Embryonic facial prominence (tissue), 1 donor: ENCODE measurements at regions not wholly inside any gene's neighbourhood (a gene's known extent, or its start where the extent isn't known, plus 50 kb on each side); places are given as distances from the start of the nearest gene placed in this dataset.

Experiments
- DNase-seq: peaks from one replicate; pipeline ENCODE4 v3.0.0-alpha.2; 2016; ENCODE audit errors: extremely low spot score

DNA sequence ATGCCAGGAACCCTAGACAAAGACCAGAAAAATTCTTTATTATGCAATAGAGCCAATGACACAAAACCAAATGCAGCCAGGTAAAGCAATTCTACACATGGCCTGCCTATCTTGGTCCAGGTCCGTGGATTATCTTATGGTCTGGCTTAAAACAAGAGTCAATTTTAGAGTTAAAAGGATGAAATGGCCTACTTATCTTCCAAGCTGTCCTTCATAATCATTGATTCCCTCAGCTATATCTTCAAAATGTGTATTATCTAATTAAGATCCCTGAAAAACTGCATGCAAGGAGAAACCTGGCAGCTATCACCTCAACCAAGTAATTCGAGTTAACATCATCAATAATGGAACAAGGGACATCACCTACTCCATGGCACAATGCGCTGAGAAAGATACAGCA lies 479.4 kb upstream of the NRP1 start:
- DNase-seq: no peak

DNA sequence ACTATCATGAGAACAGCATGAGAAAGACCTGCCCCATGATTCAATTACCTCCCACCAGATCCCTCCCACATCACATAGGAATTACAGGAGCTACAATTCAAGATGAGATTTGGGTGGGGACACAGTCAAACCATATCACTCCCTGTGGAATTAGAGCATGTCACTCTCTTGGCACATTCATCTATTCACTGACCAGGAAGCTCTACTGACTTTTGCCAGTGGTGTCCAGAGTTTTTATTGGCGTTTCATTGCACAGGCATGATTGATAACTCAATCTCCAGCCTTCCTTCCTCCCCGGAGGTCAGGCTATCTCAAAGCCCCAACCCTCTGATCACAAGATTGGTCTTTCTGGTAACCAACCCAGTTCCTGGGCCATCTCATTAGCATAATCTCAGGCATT lies 478.9 kb upstream of the NRP1 start:
- no peak for DNase-seq

DNA sequence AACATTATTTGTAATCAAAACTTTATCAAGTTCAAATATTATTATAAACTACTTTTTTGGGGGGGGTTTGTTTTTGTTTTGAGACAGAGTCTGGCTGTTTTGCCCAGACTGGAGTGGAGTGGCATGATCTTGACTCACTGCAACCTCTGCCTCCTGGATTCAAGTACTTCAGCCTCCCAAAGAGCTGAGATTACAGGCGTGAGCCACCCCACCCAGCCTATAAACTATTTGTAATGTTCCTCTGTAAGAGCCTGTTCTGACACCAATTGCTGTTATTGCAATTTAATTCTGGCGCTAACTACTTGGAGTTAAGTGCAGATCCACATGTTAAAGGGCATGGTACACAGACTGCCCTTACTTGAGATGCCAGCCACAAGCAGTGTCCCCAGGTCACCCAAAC lies 478.1 kb upstream of the NRP1 start:
- no peak for DNase-seq

DNA sequence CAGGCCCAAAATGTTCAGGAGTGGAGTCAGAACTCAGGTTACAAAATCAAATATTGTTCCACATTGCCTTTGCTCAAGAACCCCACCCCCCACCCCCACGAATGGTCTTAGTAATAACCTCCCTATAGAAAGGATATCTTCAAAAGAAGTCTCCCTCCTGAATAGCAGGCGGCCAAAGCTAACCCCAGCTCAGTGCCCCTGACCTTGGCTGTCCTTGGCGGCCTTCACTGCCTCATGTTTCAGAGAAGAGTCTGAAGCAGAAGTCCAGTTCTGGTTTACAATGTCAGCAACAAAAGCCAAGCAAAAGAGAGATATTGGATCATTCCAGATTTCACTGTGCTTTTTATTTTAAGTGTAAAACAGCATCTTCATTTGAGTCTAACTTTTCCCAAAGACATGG lies 476.5 kb upstream of the NRP1 start:
- DNase-seq: no peak

DNA sequence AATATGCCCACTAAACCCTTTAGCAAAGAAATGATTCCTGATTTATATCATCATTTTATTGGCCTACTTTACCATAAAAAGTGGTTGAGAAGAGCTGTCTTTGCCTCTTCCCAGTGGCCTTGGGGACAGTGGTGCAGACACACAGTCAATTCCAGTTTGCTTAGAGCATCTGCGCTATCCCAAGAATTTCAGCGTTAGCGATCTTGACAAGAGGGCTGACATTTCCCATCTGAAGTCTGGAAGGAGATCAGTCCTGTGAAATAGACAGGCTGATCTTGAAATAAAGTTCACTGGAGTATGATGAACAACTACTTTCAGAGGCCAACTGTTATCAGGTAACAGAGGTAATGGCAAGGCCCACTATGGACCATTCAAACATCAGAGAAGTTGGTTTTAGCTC lies 475.3 kb upstream of the NRP1 start:
- DNase-seq: no peak

DNA sequence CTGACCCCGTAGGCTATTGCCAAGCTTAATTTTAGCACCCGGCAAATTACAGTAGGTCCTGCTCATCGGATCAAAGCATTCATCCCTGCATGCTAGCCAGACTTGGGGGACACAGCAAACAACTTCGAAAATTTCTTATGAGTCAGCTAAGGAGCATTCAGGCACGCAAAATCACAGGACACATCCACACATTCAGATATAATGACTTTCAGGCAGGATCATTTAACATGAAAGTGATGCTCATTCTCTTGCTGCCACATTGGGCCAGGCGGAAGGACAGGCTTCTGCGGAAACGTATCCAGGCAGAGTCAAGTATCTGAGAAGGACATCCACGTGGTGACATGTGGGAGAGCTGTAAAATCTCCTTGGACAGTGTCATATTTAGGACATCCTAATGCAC lies 474.0 kb upstream of the NRP1 start:
- DNase-seq: no peak

DNA sequence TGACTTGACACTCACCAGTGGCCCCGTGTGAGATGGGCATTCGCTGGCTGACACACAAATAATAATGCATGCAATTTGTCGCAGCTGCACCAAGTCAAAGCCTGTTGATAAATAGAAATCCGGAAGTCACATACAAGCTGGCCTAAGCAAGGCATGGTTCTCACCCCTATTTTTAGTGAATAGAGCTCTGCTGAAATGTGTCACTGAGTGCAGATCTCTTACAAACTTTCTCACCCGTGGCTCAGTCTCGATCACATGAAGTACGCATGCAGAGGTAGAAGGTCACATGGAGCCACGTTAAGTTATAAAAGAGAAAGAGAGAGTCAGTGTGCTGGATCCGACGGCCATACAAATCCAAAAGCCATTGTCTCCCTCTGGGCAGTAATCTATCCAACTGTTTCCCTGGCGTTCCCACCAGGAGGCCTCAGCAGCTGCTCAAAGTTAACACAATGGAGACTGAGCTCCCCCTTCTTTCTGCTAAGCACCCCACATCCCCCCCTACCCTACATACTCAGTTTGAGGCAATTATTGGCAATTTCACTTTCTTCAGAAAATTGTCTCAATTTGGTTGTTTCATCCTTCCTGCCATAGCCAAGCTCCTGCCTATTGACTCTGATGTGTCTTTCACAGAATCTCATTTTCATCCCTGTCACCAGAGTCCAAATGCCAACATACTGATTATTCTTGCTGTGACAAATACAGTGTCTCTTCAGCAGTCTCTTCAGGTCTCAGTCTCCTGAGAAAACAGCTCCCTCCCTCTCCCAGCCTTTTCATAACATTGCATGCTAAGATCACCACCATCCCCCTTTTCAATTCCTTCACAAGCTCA lies 473.3 kb upstream of the NRP1 start:
- DNase-seq: no peak

DNA sequence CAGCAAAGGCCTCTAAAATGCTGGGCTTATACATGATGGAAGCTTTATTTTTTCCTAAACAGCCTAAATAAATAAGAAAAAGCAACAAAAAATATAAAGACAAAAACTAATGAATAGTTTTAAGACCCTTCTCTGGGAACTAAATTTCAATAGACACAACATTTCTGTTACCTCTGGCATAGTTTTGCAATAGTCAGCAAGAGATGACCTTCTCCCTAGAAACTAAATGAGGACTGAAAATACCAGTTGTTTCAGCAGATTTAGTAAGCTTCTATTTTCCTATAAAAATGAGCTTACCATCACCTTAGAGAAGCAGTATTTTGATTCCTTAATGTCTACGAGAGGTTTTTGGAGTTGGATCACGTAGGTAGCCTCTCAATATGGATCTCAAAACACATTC lies 471.4 kb upstream of the NRP1 start:
- DNase-seq: no peak

DNA sequence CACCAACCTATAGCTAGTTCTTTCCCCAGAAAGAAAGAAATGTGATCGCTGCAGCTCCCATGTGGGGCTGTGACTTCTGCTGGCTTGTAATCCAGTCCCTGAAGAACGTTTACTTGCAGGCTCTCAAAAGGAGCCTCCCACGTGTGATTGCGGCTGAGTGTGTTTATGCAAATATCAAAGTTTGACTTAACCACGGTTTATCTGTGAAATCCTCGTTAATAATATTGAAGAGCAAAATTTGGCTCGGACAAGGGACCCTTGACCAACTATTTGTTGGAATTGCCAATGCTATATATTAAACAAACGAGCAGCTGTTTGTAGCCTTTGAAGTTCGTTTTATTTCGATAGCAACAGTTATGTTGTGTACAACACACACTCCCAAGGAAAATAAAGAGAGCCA lies 470.1 kb upstream of the NRP1 start:
- DNase-seq: no peak

DNA sequence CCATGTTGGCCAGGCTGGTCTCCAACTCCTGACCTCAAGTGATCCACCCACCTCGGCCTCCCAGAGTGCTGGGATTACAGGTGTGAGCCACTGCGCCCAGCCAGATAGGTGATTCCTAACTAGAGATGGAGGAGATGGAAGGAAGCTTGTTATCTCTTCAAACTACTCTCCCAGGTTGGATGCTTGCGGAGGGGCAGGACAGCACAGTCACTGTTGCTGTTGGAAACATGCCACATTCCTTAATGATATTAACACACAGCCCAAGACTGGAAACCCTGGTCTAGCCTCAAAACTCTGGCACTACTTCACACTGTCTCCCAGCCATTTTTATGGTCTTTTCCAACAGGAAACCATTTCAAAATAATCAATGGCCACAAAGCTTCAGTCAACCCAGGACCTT lies 468.8 kb upstream of the NRP1 start:
- no peak for DNase-seq

DNA sequence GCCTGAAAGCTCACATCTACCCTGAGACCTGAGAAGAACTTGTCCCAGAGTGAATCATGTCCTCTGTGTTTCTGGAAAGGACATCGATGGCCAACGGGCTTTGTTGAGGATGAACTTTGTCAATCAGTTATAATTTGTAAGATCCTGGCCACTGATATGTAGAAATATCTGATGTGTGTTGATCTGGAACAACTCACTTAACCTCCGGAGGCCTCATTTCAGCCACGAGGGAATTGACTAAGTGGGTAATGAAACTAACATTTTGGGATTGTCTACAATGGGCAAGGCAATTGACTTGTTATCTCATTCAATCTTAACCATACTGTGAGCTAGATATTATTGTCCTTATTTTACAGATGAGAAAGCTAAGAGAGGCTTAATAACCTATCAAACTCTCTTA lies 468.1 kb upstream of the NRP1 start:
- no peak for DNase-seq

DNA sequence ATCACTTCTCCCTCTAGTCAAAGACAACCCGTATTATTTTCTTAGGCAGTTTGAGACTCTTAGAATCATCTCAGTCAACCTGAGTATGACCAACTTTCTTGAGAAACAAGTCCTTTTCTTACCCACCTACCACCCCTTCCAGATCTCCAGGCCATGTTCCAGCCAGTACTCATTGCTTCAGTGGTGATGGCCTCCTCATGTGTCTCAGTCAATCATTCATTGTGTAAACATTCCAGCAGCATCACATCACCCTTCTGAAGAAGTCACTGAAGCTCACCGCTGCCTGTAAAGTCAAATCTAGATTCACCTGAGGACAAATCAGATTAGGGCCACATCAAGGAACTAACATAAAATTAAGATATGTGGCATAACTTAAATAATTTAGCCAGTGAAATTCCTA lies 467.2 kb upstream of the NRP1 start:
- no peak for DNase-seq

DNA sequence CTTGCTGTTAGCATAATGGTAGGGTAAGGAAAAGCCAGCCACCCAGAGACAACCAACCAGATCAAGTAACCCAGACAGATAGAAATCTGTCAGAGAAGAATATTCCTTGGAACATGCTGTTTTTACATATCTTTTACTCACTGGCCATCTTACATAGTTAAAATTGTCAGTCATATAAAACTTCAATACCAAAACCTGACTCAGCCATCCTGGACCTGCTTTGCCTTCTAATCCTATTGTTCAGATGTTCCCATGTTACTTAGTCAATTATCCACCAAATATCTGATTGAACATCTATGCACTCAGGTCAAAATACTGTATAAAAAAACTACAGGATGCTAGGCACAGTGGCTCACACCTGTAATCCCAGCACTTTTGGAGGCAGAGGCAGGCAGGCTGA lies 466.5 kb upstream of the NRP1 start:
- DNase-seq: no peak

DNA sequence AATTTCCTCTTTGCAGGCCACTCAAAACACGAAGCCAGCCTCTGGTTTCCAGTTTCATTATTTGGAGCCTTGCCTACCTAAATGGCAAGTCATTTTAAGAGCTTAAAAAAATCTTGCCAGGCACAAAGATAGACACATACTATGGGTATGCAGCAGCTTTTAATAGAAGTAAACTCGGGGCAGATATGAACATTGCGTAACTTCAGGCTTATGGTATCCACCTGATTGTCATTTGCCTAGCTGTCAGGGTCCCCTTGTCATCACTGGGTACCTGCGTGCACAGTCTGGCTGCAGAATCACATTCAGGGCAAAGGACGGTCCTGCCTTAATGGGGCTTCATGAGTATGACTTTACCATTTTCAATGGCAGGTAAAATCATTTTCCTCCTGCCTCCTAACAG lies 466.1 kb upstream of the NRP1 start:
- DNase-seq: no peak

DNA sequence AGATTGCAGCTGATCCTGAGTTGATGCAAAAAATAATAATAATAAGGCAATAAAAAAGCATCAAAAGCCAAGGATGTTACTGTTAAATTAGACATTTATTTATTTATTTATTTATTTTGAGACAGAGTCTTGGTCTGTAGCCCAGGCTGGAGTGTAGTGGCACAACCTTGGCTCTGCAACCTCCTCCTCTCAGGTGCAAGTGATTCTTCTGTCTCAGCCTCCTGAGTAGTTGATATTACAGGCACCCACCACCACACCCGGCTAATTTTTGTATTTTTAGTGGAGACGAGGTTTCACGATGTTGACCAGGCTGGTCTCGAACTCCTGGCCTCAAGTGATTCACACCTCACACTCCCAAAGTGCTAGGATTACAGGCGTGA lies 465.5 kb upstream of the NRP1 start:
- DNase-seq: no peak

DNA sequence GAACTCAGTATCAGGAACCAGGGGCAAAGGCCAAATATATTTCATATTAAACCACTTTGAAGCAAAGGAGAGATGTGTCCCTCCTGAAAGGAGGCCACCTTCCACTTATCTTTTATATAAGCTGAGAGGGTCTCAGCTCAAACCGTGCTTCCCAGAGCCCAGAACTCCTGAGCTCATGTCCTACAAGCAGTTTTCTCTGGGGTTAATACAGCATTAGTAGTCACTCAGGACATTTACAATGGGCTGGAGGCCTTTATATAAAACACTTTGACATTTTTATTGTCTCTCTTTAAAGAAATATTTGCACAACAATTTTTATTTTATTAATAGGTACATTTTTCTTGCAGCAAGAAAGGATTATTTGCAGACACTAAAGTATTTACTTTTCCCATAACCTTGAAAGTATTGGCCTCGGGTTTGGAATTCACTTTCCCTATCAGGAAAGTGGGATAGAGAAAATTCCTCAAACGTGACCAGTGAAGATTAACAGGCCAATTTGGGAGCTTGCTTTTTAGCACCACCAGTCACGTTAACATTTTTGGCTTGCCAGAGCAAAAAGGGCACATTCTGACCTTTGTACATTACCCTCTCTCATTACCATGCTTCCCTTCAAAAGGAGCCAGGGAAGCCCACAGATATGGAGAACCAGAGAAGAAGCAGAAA lies 464.9 kb upstream of the NRP1 start:
- no peak for DNase-seq

DNA sequence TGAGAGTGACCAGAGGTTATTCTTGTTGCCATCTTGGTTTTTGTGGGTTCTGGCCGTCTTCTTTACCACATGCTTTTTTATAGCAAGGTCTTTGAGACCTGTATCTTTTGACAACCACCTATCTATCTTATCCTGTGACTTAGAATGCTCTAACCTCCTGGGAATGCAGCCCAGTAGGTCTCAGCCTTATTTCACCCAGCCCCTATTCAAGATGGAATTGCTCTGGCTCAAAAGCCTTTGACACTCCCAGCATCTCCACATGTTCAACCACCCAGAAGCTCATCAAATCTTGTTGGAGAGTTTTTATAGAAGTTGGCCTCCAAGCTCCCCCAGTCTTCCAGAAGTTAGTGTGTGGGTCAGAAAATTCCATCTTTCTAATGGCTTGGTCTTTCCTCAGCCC lies 464.3 kb upstream of the NRP1 start:
- DNase-seq: no peak

DNA sequence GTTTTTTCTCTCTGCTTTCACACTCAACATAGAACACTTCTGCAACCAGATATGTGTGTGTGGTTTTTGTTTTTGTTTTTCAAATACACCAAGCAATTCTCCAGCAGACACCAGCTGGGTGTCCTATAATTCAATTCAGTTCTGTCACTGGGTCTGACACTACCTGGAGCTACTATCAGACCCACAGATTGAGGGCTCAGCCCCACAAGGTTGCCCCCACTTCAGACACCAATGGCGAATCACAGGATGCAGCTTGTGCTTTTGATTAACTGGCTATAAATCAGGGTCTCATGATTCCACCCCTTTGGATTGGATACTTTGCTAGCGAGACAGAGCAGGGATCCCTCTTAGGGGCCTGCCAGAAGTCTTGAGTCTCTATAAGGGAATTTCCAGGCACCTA lies 462.2 kb upstream of the NRP1 start:
- no peak for DNase-seq

DNA sequence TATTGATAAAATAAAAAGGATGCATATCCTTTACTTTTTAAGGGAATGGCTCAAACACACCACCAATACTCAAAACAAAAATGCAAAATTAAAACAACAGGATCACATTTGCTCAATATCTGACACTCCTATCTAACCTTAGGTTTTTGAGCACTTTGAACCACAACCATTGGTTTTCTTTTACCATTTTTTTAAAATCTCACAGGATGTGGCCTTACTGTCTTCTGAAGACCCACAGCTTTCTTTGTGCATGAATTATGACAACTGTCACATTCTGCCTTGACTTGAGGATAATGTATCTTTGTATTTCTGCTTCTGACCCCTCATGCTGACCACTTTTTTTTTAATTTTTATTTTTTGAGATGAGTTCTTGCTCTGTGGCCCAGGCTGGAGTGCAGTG lies 461.1 kb upstream of the NRP1 start:
- DNase-seq: no peak

DNA sequence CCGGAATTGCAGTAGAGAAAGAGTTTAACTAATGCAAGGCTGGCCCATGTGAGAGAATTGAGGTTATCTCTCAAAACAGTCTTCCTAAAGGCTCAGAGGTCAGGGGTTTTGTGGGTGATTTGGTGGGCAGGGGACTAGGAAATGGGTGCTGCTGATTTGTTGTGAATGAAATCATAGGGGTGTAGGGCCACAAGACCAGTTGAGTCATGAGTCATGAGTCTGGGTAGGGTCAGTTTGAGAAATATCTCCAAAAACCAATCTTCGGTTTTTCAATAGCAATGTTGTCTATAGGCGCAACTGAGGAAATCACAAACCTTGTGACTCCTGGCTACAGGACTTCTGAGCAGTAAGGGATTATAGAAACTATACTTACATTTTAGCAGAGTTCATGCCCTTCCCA lies 460.0 kb upstream of the NRP1 start:
- no peak for DNase-seq

DNA sequence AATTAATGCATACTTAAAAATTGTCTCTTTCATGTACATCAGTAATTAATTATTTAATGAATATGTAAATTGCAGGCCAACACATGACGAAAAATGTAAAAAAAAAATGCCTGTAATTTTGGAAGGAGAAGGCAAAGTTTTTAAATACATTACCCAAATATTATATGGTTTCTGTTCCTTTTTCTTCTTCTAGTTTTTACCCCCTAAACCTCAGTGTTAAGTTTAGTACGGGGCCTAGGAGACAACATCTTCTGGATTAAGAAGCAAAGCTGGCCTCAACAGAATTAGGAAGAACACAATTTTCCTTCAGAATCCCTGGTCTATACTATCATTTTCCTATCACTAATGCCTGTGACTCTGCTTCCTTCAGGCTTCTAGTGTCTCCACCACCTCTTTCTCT lies 459.3 kb upstream of the NRP1 start:
- DNase-seq: no peak

DNA sequence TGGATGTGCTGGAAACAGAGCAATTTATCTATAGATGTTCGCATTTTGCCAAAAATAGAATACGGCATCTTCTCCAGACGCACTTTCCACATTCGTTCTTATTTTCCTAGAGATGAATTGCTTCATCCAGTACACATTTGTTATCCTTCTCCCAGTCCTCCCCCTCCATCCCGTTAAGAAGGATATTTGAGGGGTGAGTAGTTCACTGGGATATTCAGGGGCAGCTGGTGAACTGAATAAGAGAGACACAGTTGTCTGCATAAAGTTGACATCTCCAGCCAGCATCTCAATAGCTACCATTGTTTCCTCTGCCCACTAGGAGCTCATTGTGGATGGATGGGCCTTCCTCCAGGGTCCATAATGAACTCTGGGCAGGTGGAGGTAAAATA lies 456.8 kb upstream of the NRP1 start:
- no peak for DNase-seq

DNA sequence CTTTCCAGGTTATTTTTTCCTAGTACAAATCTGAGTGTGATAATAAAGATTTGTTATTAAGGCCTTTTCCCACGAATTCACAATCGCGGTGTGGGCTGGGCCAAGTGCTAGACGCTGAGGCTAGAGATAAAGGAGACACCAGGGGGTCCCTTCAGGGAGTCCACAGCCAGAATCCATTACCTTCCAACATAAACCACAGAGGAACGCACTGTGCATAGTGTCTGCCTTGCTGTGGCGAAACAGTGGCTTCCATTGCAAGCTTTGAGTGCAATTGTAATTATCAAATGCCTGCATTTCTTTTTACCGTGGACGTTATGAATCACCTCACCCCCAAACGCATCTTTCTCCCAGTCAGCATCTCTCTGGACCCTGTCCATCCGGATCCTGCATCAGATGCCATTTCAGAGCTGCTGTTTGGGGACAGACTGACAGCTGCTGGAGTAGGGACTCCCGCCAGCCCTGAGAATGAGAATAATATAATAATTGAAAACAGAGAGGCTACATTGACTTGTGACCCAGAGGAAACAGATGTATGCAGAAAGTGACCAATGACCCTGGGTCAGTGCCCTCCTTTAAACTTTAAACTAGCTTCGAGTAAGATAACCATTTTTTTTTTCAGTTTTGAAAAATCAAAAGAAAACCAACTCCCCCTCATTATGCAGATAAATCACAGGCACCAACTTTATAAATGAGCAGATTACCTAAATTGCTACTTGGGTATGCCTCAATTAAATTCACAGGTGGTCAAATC lies 456.2 kb upstream of the NRP1 start:
- DNase-seq: no peak
